Limb (tissue), 2 donors: ENCODE measurements at regions not wholly inside any gene's neighbourhood (a gene's known extent, or its start where the extent isn't known, plus 50 kb on each side); places are given as distances from the start of the nearest gene placed in this dataset.
A peak's percentile ranks its signal among the peaks of the same experiment; 100 is the strongest.

Experiments used
- DNase-seq, 2 donors: peaks; one replicate each; pipeline ENCODE4 v3.0.0-alpha.2; 2016; ENCODE audit errors: extremely low spot score in 2 of 2

DNA sequence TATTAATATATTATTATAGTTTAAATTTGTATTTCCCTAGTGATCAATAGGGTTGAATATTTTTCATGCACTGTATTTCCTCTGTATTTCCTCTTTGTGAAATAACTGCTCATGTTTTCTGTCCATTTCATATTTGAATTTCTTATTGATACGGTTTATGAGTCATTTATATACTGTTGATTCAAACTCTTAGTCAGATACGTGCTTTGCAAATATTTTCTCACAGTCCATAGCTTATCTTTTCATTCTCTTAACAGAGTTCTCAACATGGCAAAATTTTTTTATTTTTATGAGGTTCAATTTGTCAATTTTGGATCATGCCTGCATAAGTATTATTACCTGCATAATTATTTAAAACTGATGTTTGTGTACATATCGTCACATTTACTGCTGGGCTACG, 329.6 kb downstream of the HAO1 start:
- DNase-seq: no peak

DNA sequence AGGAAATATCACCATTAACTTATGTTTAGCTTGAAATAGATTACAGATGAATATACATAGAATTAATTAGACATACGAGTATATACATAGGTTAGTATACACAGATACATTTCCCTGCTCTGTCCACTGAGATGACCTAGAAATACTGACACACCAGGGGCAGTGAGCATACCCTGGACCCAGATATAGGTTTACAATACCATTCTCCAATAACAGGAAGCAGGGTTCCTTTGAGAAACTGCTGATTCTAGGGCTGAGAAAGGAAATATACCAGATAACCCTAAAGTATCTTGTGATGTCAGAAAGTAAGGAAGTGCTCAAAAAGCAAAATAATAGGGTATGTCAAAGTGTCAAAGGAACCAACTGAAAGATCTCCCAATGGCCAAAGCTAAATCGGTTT, 322.5 kb downstream of the HAO1 start:
- DNase-seq: no peak

DNA sequence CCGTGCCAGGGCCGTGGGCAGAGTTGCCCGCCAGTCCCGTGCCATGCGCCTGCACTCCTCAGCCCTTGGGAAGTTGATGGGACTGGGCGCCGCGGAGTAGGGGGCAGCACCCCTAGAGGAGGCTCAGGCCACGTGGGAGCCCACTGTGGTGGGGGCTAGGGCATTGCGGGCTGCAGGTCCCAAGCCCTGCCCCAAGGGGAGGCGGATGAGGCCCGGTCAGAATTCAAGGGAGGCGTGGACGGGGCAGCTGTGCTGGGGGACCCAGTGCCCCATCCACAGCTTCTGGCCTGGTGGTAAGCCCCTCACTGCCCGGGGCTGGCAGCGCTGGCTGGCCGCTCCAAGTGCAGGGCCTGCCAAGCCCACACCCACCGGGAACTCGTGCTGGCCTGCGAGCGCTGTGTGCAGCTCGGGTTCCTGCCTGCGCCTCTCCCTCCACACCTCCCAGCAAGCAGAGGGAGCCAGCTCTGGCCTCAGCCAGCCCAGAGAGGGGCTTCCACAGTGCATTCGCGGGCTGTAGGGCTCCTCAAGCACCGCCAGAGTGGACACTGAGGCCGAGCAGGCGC, 317.8 kb downstream of the HAO1 start:
- no peak for DNase-seq

DNA sequence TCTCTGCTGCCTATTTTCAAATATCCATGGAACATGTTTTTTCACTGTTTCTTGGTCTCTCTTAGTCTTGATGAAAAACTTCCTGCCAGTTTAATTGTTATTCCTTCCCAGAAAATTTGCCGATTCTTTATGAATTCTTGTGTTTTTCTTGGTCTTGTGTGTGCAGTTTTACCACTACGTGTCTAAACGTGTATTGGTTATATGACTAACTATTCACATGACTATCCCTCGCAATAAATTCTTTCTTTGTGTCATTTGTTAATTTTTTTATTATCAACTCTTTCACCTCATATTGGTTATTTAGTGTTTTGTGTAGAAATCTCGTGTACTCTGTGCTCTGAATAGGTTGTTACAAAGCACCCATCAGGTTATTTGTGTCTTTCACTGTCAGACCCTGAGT, 315.4 kb downstream of the HAO1 start:
- DNase-seq: no peak

DNA sequence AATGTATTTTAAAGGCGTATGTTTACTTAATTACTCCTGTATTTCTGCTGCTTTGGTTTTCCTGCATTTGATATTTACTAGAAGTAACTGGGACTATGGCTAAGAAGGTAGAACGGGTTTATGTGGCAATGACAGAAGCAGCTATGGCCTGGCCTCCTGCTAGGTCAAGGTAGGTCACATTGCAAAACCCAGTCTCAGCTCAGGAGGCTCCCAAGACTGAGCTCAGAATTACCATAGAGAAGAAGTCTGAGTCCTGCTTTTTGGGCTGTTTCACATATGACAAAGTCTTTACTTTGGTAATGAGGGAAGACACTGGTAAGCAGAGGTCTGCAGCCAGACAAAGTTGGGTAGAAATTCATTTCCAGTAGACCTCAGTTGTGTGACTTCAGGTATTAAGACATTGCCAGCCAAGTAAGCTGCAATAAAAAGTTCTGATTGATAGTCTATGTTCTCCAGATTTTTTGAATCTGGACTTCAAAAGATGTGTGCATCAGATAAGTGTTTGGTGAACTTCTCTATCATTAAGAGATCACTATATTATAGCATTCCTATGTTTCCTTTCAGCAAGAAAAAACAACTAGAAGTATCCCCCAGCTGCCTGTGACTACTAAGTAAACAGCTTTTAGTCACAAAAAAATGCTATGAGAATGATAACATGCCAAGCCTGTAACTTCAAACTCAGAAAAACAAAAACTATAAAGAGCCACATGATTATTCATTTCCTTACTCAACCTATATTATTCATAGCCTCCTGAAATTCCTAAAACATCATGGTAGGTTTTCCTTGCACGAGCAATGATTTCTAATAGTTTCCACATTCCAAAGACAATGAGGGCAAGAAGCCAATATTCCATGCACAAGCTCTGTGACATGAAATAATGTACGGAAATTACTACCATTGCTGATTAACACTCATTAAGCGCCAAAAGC, 312.3 kb downstream of the HAO1 start:
- DNase-seq: peak in 1 of 2 donors; percentile 30

DNA sequence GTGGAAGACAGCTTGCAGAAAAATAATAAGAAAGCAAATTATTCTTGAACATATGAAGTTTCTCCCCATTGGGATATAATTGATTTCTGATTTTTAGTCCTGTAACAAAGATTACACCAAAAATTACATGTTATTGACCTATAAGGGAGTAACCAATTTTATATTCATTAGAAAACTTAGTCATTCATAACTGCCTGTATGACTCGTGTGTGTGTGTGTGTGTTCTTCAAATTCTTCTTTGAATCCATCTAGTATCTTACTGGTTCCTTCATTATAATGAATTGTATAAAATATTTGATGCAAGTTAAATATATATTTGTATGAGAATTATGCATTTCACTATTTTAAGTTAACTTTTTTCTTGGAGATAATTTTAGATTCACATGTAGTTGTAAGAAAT, 310.4 kb downstream of the HAO1 start:
- DNase-seq: no peak

- no peak for DNase-seq
Measured at GRCh38 chr20:7637184-7637583, 303.1 kb downstream of the HAO1 start.

- DNase-seq: no peak
Measured at GRCh38 chr20:7650086-7650879, 290.0 kb downstream of the HAO1 start.

DNA sequence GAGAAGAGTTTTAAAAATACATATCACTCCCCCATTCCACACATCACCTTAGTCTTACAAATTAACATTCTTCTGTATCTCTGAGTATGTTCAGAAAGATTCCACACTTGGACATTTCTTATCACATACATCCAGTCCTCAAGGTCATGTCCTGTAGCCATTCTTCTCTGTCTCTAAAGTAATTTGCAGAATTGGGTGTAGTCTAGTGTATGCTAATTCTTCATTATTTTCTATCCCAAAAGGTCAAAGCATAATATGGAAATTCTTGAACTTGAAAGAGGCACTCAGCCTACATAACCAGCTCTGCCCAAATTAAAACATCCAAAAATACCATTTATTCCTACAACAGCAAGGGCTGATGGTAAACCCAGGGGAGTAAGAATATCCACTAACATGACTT, 286.0 kb downstream of the HAO1 start:
- DNase-seq: no peak

DNA sequence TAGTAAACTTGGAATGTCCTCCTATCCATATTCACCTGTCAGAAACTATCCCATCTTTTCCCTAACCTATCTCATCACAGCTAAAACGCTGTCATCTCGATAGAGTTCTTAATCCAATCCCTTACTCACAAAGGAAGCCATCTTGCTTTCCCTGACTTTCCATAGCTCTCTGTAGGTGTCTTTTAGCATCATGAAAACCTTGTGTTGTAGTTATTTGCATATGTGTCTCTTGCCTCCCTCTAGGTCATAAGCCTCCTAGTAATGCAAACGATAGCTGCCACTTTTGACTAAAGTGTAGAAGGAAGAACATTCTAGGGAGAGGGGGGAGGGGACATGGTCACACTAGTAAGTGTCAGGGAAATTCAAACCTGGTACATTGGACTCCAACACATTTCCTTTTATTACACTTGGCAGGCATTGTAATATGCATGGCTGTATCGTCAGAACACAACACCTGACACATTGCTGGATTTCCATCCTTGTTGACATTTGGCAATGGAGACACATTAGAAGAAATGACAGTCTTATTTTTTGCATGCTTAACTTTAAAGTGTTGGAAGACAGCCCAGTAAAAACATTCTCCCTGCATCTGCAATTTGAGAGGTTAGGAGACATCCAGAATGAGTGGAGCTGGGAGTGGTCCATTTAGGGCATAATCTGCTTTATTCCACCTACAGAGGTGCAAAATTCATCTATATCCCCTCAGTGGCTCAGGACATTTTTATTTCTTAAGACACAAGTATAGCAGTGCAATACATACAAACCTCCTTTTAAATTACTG, 283.4 kb downstream of the HAO1 start:
- DNase-seq: no peak

GRCh38 chr20:7657569-7657968, 282.7 kb downstream of the HAO1 start:
- DNase-seq: no peak

GRCh38 chr20:7660165-7660564, 280.1 kb downstream of the HAO1 start:
- DNase-seq: no peak

- DNase-seq: no peak
Measured at GRCh38 chr20:7665376-7665775, 274.9 kb downstream of the HAO1 start.

DNA sequence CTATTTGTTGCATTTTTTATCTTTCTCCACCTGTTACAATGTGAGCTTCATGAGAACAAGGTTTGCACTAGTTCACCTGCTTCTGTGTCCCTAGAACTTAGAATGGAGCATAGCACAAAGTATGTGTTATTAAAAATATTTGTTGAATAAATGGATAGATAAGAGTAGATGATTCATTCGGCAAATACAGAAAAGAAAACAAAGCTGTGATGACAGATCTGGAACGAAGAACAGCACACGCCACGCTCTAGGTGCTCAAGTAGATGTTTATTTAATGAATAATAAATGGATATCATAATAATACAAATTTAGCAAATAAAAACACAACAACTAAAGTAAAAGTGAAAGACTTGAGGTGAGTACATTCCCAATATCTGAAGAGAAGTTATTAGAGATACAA, 273.1 kb downstream of the HAO1 start:
- DNase-seq: no peak

- no peak for DNase-seq
Measured at GRCh38 chr20:7672571-7672970, 267.7 kb downstream of the HAO1 start.

DNA sequence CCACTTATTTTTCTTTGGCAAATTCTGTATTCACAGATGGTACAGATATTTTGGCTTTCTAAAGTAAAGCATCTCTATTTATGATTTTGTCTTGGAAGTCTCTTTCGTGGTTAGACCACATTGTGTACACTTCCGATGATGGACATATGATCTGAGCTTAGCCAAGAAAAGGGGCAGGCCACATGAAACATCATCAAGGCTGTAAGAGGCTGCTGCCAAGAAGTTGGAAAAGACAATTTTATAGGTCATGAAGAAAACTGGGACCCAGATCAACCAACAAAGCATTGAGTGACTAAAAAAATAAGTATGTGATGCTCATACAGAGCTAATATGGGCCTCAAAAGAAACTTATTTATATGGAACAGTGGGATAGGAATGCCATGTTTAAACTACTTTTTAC, 266.4 kb downstream of the HAO1 start:
- no peak for DNase-seq

DNA sequence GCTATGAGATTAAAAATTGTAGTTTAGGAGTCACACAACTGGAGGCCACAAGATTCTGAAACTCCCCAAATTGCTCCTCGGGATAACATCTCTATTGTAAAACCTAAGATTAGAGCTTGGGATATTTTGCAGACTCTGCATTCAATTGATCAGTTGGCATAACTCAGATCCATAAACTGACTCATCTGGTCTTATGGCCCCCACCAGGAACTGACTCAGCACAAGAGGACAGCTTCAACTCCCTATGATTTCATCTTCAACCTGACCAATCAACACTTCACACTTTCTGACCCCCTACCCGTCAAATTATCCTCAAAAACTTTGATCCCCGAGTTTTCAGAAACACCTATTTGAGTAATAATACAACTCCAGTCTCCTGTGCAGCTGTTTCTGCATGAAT, 257.3 kb downstream of the HAO1 start:
- DNase-seq: no peak

DNA sequence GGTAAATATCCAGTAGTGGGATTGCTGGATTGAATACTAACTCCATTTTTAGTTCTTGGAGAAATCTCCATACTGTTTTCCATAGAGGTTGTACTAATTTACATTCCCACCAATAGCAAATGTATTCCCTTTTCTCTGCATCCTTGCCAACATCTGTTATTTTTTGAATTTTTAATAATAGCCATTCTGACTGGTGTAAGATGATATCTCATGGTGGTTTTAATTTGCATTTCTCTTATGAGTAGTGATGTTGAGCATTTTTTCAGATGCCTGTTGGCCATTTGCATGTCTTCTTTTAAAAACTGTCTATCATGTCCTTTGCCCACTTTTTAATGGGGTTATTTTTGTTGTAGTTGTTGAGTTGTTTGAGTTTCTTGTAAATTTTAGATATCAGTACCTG, 253.2 kb downstream of the HAO1 start:
- DNase-seq: no peak

GRCh38 chr20:7689151-7689550, 251.1 kb downstream of the HAO1 start:
- no peak for DNase-seq

GRCh38 chr20:7691647-7692269, 248.5 kb downstream of the HAO1 start:
- DNase-seq: no peak

GRCh38 chr20:7692478-7692877, 247.8 kb downstream of the HAO1 start:
- DNase-seq: no peak
